ENCODE measurements at regions not wholly inside any gene's neighbourhood (a gene's known extent, or its start where the extent isn't known, plus 50 kb on each side); places are given as distances from the start of the nearest gene placed in this dataset.

GRCh38 chr10:130713135-130713534 is 576.9 kb downstream of the GLRX3 start:
- no peak overlapping the region for H3K9ac ChIP-seq (ENCODE audit: low read length)
- H2BK5ac ChIP-seq (ENCODE audit: low read depth, low read length, poor library complexity, severe bottlenecking): no peak overlapping the region
- no peak overlapping the region for H3K18ac ChIP-seq (ENCODE audit: low read depth in 1 of 2, low read length in 2 of 2)
- H3K4me3 ChIP-seq (ENCODE audit: insufficient read depth in 1 of 2, low read depth in 1 of 2, low read length in 2 of 2): no peak overlapping the region
- H3K27me3 ChIP-seq (ENCODE audit: control insufficient read depth in 1 of 2, insufficient read depth in 1 of 2, low read length in 2 of 2): no peaks in the 10 kb centered on the region
- peaks cover 2% of the 10 kb centered on the region for H3K4me1 ChIP-seq (ENCODE audit: control insufficient read depth, insufficient read depth, low read depth, low read length)
- no peak overlapping the region for H4K8ac ChIP-seq (ENCODE audit: low read length)
- no peak overlapping the region for H3K23ac ChIP-seq (ENCODE audit: low read length in 2 of 2)
- no peak overlapping the region for H4K91ac ChIP-seq (ENCODE audit: low read length)
- H3K4ac ChIP-seq (ENCODE audit: low read depth in 1 of 2, low read length in 2 of 2): no peak overlapping the region
- H2AFZ ChIP-seq (ENCODE audit: low read depth, low read length): no peak overlapping the region
- H2BK12ac ChIP-seq (ENCODE audit: low read length in 2 of 2): no peak overlapping the region
- no peak overlapping the region for H3K14ac ChIP-seq (ENCODE audit: low read length in 2 of 2)
- WGBS: 88% methylated on average over 4 of the region's 4 CpGs
- peaks cover 11% of the 10 kb centered on the region for H3K9me3 ChIP-seq (ENCODE audit: control insufficient read depth, low read length)
- peaks cover 0 to 3% of the 10 kb centered on the region in 2 experiments for H3K36me3 ChIP-seq (ENCODE audit: control insufficient read depth in 1 of 2, insufficient read depth in 2 of 2, low read depth in 1 of 2, low read length in 2 of 2)
- no peak overlapping the region for H3K4me2 ChIP-seq (ENCODE audit: low read length, poor library complexity, severe bottlenecking)
- H3K79me1 ChIP-seq (replicated peaks; ENCODE audit: low read length, poor library complexity, severe bottlenecking): no peaks in the 10 kb centered on the region
- H2BK15ac ChIP-seq (ENCODE audit: low read depth, poor library complexity, severe bottlenecking): no peak overlapping the region
- H2AK5ac ChIP-seq (ENCODE audit: low read length, severe bottlenecking): no peak overlapping the region
- H3K27ac ChIP-seq (ENCODE audit: low read length, poor library complexity, severe bottlenecking): no peak overlapping the region
- no peak overlapping the region for H2BK120ac ChIP-seq (ENCODE audit: low read depth, low read length)
- no peak for DNase-seq

- WGBS: 83% methylated on average over 8 of the region's 8 CpGs
These were observed 577.5 kb downstream of the GLRX3 start for GRCh38 chr10:130713731-130714130.

GRCh38 chr10:130714742-130715467 is 578.7 kb downstream of the GLRX3 start:
- no peak overlapping the region for H3K14ac ChIP-seq (ENCODE audit: low read length in 2 of 2)
- H2BK120ac ChIP-seq (ENCODE audit: low read depth, low read length): no peak overlapping the region
- no peak overlapping the region for H2AK5ac ChIP-seq (ENCODE audit: low read length, severe bottlenecking)
- no peak overlapping the region for H3K27ac ChIP-seq (ENCODE audit: low read length, poor library complexity, severe bottlenecking)
- no peaks in the 10 kb centered on the region for H3K79me1 ChIP-seq (replicated peaks; ENCODE audit: low read length, poor library complexity, severe bottlenecking)
- no peak overlapping the region for H3K4me3 ChIP-seq (ENCODE audit: insufficient read depth in 1 of 2, low read depth in 1 of 2, low read length in 2 of 2)
- H3K4me2 ChIP-seq (ENCODE audit: low read length, poor library complexity, severe bottlenecking): no peak overlapping the region
- no peaks in the 10 kb centered on the region for H3K4me1 ChIP-seq (ENCODE audit: control insufficient read depth, insufficient read depth, low read depth, low read length)
- no peak overlapping the region for H3K18ac ChIP-seq (ENCODE audit: low read depth in 1 of 2, low read length in 2 of 2)
- H3K4ac ChIP-seq (ENCODE audit: low read depth in 1 of 2, low read length in 2 of 2): no peak overlapping the region
- H3K36me3 ChIP-seq (ENCODE audit: control insufficient read depth in 1 of 2, insufficient read depth in 2 of 2, low read depth in 1 of 2, low read length in 2 of 2): no peaks in the 10 kb centered on the region
- no peak overlapping the region for H4K91ac ChIP-seq (ENCODE audit: low read length)
- H2BK15ac ChIP-seq (ENCODE audit: low read depth, poor library complexity, severe bottlenecking): no peak overlapping the region
- no peak overlapping the region for H3K9ac ChIP-seq (ENCODE audit: low read length)
- H3K9me3 ChIP-seq (ENCODE audit: control insufficient read depth, low read length): peaks cover 17% of the 10 kb centered on the region
- no peak overlapping the region for H2BK5ac ChIP-seq (ENCODE audit: low read depth, low read length, poor library complexity, severe bottlenecking)
- no peak for DNase-seq
- no peak overlapping the region for H2AFZ ChIP-seq (ENCODE audit: low read depth, low read length)
- H4K8ac ChIP-seq (ENCODE audit: low read length): no peak overlapping the region
- no peak overlapping the region for H3K23ac ChIP-seq (ENCODE audit: low read length in 2 of 2)
- H3K27me3 ChIP-seq (ENCODE audit: control insufficient read depth in 1 of 2, insufficient read depth in 1 of 2, low read length in 2 of 2): no peaks in the 10 kb centered on the region
- no peak overlapping the region for H2BK12ac ChIP-seq (ENCODE audit: low read length in 2 of 2)
- 72% methylated on average over 18 of the region's 20 CpGs for WGBS

More at GRCh38 chr10:130713731-130714130, 577.5 kb downstream of the GLRX3 start:
- Histone ChIP-seq H3K23ac (ENCODE audit: low read length in 2 of 2) (no peak overlapping the region), H2AK5ac (ENCODE audit: low read length, severe bottlenecking) (no peak overlapping the region), H4K91ac (ENCODE audit: low read length) (no peak overlapping the region), H3K4me2 (ENCODE audit: low read length, poor library complexity, severe bottlenecking) (no peak overlapping the region), H3K9me3 (ENCODE audit: control insufficient read depth, low read length) (peaks cover 12% of the 10 kb centered on the region), H2BK12ac (ENCODE audit: low read length in 2 of 2) (no peak overlapping the region), H2AFZ (ENCODE audit: low read depth, low read length) (no peak overlapping the region), H4K8ac (ENCODE audit: low read length) (no peak overlapping the region), H3K4me1 (ENCODE audit: control insufficient read depth, insufficient read depth, low read depth, low read length) (no peaks in the 10 kb centered on the region), H3K4ac (ENCODE audit: low read depth in 1 of 2, low read length in 2 of 2) (no peak overlapping the region), H3K36me3 (ENCODE audit: control insufficient read depth in 1 of 2, insufficient read depth in 2 of 2, low read depth in 1 of 2, low read length in 2 of 2) (no peaks in the 10 kb centered on the region), H2BK15ac (ENCODE audit: low read depth, poor library complexity, severe bottlenecking) (no peak overlapping the region), H2BK120ac (ENCODE audit: low read depth, low read length) (no peak overlapping the region), H3K27ac (ENCODE audit: low read length, poor library complexity, severe bottlenecking) (no peak overlapping the region), H3K79me1 (replicated peaks; ENCODE audit: low read length, poor library complexity, severe bottlenecking) (no peaks in the 10 kb centered on the region), H3K4me3 (ENCODE audit: insufficient read depth in 1 of 2, low read depth in 1 of 2, low read length in 2 of 2) (no peak overlapping the region), H2BK5ac (ENCODE audit: low read depth, low read length, poor library complexity, severe bottlenecking) (no peak overlapping the region), H3K27me3 (ENCODE audit: control insufficient read depth in 1 of 2, insufficient read depth in 1 of 2, low read length in 2 of 2) (no peaks in the 10 kb centered on the region), H3K9ac (ENCODE audit: low read length) (no peak overlapping the region), H3K18ac (ENCODE audit: low read depth in 1 of 2, low read length in 2 of 2) (no peak overlapping the region), H3K14ac (ENCODE audit: low read length in 2 of 2) (no peak overlapping the region)
- no peak for DNase-seq

DNA sequence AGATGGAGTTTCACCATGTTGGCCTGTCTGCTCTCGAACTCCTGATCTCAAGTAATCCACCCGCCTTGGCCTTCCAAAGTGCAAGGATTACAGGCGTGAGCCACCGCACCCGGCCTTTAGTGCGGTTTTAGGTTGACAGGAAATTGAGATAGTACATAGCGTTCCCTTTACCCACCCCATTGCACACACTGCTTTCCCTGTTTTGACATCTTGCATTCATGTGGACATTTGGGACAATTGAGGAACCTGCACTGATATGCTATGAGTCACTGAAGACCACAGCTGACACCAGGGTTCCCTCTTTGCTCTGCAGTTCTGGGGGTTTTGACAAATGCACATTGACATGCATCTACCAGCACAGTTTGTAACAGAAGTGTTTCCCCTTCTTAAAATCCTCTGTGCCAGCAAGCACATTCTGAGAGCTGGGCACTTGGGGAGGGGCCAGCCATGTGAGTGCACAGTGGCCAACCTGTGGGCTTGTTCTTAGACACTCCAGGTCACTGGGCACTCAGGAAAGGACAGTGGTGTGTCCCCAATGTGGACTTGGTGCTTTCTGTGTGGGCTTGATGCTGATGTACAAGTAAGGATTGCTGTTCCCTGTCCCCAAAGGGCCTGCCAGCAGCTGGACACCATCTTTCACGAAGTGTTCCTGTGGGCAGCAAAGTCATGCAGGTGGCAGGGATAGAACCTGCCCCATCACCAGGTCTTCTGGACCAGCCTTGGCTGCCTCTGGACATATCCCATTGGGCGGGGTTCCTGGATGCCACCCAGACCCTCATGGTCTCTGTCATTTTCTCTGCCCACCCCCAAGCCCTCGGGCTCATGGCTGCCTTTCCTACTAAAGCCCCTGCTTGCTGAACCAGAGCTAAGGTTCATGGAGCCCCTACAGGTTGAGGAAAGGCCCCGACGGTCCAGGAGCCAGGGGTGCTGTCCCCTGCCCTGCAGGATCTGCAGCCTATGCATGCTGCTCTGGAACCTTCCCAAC is 579.8 kb downstream of the GLRX3 start:
- Histone ChIP-seq H3K4ac (ENCODE audit: low read depth in 1 of 2, low read length in 2 of 2) (no peak overlapping the region), H3K27ac (ENCODE audit: low read length, poor library complexity, severe bottlenecking) (no peak overlapping the region), H3K18ac (ENCODE audit: low read depth in 1 of 2, low read length in 2 of 2) (no peak overlapping the region), H3K36me3 (ENCODE audit: control insufficient read depth in 1 of 2, insufficient read depth in 2 of 2, low read depth in 1 of 2, low read length in 2 of 2) (no peaks in the 10 kb centered on the region), H3K79me1 (replicated peaks; ENCODE audit: low read length, poor library complexity, severe bottlenecking) (no peaks in the 10 kb centered on the region), H3K23ac (ENCODE audit: low read length in 2 of 2) (no peak overlapping the region), H3K9me3 (ENCODE audit: control insufficient read depth, low read length) (peaks cover 17% of the 10 kb centered on the region), H3K4me2 (ENCODE audit: low read length, poor library complexity, severe bottlenecking) (no peak overlapping the region), H2BK12ac (ENCODE audit: low read length in 2 of 2) (no peak overlapping the region), H4K8ac (ENCODE audit: low read length) (no peak overlapping the region), H3K9ac (ENCODE audit: low read length) (no peak overlapping the region), H2BK15ac (ENCODE audit: low read depth, poor library complexity, severe bottlenecking) (no peak overlapping the region), H2AFZ (ENCODE audit: low read depth, low read length) (no peak overlapping the region), H3K4me3 (ENCODE audit: insufficient read depth in 1 of 2, low read depth in 1 of 2, low read length in 2 of 2) (no peak overlapping the region), H4K91ac (ENCODE audit: low read length) (no peak overlapping the region), H2BK5ac (ENCODE audit: low read depth, low read length, poor library complexity, severe bottlenecking) (no peak overlapping the region), H2AK5ac (ENCODE audit: low read length, severe bottlenecking) (no peak overlapping the region), H3K14ac (ENCODE audit: low read length in 2 of 2) (no peak overlapping the region), H2BK120ac (ENCODE audit: low read depth, low read length) (no peak overlapping the region), H3K27me3 (ENCODE audit: control insufficient read depth in 1 of 2, insufficient read depth in 1 of 2, low read length in 2 of 2) (no peaks in the 10 kb centered on the region), H3K4me1 (ENCODE audit: control insufficient read depth, insufficient read depth, low read depth, low read length) (no peaks in the 10 kb centered on the region)
- WGBS: 74% methylated on average over 12 of the region's 12 CpGs
- DNase-seq: no peak
